PC-3 (cell line): ENCODE measurements at regions not wholly inside any gene's neighbourhood (a gene's known extent, or its start where the extent isn't known, plus 50 kb on each side); places are given as distances from the start of the nearest gene placed in this dataset.

Experiments used
- EZH2 ChIP-seq: fragments of 300-600 bp; sonication (generic); IDR thresholded peaks from one replicate; pipeline ENCODE4 v1.6.1; 2017; ENCODE audit warnings: antibody characterized with exemption, mild to moderate bottlenecking, low read length; ENCODE audit not compliant: unreplicated experiment
- EZH2phosphoT487 ChIP-seq: fragments of 300-600 bp; sonication (generic); IDR thresholded peaks from 2 replicates; pipeline ENCODE4 v1.6.1; 2018; ENCODE audit warnings: mild to moderate bottlenecking, antibody characterized with exemption, low read length, borderline replicate concordance
- TF ChIP-seq, protein P1 (sequence below): fragments of 300-600 bp; sonication (generic); conservative IDR thresholded peaks from 2 replicates; pipeline ENCODE4 v1.5.1; 2017; ENCODE audit warnings: antibody characterized with exemption, low read depth, mild to moderate bottlenecking, low read length

DNA sequence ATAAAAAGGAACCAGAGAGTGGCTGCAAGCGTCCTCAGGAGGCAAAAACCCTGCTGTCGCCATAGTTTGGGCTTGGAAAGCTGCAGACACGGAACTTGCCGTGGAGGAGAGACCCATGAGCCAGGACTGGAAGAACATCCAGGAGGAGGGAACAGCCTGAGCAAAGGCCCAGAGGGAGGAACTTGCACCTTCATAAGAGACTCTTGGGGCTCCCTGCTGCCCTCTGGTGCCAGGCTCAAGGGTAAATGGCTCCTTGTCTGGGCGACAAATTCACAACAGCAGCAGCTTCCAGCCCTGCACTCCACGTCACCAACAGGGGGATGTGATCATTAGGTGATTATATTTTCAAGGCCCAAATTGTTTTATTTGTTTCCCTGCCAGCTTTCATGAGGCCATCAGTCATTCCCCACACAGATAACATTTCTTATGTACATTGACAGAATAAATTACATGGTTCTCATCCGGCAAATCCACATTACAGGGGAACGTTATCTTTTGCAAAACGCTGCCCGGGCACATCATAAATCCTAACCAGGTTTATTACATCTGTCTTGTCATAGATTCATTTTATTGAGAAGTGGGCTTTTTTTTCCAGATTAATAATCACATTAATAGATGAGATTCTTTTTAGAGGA is 143.0 kb upstream of the GRIK3 start:
- TF ChIP-seq, protein P1, sequence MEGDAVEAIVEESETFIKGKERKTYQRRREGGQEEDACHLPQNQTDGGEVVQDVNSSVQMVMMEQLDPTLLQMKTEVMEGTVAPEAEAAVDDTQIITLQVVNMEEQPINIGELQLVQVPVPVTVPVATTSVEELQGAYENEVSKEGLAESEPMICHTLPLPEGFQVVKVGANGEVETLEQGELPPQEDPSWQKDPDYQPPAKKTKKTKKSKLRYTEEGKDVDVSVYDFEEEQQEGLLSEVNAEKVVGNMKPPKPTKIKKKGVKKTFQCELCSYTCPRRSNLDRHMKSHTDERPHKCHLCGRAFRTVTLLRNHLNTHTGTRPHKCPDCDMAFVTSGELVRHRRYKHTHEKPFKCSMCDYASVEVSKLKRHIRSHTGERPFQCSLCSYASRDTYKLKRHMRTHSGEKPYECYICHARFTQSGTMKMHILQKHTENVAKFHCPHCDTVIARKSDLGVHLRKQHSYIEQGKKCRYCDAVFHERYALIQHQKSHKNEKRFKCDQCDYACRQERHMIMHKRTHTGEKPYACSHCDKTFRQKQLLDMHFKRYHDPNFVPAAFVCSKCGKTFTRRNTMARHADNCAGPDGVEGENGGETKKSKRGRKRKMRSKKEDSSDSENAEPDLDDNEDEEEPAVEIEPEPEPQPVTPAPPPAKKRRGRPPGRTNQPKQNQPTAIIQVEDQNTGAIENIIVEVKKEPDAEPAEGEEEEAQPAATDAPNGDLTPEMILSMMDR: peak; percentile 59; the same call in 1 of the 2 replicates
- no peak for TF ChIP-seq EZH2
- no peak for TF ChIP-seq EZH2phosphoT487
